GM18861 (cell line): ENCODE measurements at regions not wholly inside any gene's neighbourhood (a gene's known extent, or its start where the extent isn't known, plus 50 kb on each side); places are given as distances from the start of the nearest gene placed in this dataset.

Experiments used
- ATAC-seq: cut with Tn5 transposase; IDR thresholded peaks from one replicate; pipeline ENCODE4 v1.9.1; 2021; ENCODE audit not compliant: unreplicated experiment

- ATAC-seq, result no peak
These were observed 149.2 kb upstream of the NCKAP5 start for GRCh38 chr2:133717497-133717896.

GRCh38 chr2:133718688-133719201 lies 150.5 kb upstream of the NCKAP5 start:
- ATAC-seq, result no peak

DNA sequence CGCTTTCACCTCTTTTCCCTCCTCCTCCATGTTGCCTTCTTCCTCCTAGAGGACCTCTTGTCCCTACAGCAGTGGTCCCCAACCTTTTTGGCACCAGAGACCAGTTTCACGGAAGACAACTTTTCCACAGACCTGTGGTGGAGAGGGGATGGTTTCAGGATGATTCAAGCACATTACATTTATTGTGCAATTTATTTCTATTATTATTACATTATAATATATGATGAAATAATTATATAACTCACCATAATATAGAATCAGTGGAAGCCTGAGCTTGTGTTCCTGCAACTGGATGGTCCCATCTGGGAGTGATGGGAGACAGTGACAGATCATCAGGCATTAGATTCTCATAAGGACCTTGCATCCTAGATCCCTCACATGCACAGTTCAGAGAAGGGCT lies 152.2 kb upstream of the NCKAP5 start:
- ATAC-seq, result no peak

GRCh38 chr2:133721118-133721517 lies 152.9 kb upstream of the NCKAP5 start:
- no peak for ATAC-seq

- no peak for ATAC-seq
These were observed 154.9 kb upstream of the NCKAP5 start for GRCh38 chr2:133723133-133723532.

DNA sequence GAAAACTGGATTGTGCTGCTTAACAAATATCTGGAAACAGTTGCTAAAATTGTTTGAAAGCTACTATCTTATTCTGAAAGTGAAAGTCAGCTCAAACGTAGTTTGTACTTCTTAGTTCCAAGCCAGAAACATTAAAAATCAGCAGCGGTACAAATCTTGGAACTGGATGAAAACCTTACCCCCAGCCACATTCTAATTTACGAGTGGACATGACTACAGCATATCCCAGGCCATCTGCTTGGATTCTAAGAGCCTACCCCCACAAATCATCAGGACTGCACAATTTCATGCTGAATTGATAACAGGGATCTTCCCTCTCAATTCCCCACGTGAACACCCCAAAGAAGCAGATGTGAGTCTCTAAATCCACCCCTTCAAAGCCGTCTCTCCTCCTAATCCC lies 158.7 kb upstream of the NCKAP5 start:
- ATAC-seq, result no peak

DNA sequence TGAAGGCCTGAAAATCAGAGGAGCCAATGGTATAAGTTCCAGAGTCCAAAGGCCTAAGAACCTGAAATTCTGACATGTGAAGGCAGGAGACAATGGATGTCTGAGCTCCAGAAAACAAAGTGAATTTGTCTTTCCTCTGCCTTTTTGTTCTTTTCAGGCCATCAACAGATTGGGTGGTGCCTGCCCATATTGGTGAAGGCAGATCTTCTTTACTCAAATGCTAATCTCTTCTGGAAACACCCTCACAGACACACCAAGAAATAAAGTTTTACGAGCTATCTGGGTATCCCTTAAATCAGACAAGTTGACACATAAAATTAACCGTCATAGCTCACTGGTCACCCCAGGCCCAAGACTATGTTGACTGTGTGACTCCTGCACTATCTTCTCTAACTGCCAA lies 163.8 kb upstream of the NCKAP5 start:
- ATAC-seq, result no peak

DNA sequence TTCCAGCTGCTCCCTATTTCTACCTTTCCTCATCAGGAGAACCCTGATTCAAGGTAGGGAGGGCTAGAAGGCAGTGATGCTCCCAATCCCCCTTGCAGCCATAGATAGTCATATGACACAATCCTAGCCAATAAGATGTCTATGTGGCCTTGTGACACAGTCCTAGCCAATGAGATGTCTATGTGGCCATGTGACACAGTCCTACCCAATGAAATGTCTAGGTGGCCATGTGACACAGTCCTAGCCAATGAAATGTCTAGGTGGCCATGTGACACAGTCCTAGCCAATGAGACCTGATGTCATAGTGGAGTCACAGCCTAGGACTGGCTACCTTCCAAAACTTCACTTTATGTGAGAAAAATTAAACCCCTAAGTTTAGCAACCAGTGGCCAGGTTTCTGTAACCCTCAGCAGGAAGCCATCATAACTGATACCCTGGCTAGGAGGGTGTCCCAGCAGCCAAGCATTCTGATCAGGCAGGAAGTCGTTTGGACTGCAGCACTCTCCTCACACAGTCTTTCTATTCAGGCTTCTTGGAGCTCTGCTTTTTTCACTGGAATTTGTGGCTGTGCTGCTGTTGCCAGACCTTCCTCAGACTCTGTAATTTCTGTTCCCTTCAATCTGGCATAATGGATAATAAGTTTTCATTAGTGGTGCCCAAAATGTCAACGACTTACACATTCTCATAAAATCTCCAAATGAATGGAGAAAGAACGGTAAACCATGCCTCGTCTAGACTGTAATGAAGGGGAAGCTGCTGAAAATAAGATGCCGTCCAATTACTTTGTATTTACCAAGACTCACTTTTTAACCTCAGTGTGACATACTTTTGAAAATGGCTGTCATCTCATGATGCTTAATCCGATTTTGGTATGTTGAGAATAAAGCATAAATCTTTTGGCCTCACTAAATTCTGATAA lies 165.0 kb upstream of the NCKAP5 start:
- no peak for ATAC-seq

GRCh38 chr2:133733901-133734255 lies 165.6 kb upstream of the NCKAP5 start:
- ATAC-seq, result no peak

- no peak for ATAC-seq
These were observed 166.6 kb upstream of the NCKAP5 start for GRCh38 chr2:133734716-133735495.

DNA sequence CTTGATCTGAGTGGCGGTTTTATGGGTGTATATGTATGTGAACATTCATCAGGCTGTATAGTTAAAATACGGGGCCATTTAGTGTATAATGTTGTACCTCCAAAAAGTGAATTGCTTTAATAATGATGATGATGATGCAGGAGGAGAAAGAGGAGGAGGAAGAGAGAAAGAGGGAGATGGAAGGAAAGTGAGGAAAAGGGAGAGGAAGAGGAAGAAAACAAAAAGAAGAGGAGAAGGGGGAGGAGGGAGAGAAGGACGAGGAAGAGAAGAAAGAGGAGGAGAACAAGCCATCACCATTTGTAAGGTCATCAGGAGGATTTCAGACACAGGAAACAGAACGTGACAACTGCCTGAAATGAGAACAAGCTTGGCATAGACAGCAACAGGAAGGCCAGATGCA lies 168.4 kb upstream of the NCKAP5 start:
- ATAC-seq, result no peak

DNA sequence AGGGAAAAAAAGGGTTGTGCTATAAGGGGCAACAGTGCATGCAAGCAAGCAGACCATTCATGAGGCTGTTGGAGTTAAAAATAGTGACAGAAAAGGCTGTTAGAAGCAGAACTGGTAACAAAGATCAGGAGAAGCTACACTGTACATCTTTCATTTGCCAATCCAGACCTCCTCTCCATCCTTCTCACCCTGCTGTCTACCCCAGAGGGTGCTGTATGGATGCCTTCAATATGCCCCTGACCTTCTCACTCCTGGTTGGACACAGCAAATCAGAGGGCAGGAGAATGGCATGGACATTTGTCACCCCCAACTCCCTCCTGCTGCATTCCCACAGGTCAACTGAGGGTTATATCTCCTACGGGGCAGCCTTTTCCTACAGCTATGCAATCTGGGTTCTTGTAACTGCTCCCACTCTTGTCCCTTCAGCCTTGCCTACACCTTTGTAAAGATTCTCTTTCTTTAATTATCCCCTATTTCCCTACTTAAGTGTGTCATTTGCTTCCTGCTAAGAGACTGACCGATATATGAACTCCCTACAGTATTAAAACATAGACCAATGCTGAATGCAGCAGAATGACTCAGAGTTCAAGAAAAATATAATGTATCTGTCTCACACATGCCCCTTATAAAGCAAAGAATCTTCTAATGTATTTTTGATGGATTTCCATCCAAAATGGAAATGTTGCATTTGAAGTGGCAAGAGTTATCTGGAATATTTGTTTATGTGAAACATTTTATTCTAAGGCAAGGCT lies 169.2 kb upstream of the NCKAP5 start:
- no peak for ATAC-seq

DNA sequence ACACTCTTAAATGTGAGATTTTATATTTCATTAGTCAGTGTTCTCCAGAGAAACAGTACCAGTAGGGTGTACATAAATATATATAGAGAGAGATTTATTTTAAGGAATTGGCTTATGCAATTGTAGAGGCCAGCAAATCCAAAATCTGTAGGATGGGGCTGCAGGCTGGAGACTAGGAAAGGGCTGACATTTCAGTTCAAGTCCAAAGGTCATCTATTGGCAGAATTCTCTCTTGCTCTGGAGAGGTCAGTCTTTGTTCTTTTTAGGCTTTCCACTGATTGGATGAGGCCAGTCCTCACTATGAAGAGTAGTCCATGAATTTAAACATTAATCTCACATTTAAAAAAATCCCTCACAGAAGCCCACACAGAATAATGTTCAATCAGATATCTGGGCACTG lies 170.8 kb upstream of the NCKAP5 start:
- ATAC-seq, result no peak

- ATAC-seq, result no peak
These were observed 172.2 kb upstream of the NCKAP5 start for GRCh38 chr2:133740500-133740899.

DNA sequence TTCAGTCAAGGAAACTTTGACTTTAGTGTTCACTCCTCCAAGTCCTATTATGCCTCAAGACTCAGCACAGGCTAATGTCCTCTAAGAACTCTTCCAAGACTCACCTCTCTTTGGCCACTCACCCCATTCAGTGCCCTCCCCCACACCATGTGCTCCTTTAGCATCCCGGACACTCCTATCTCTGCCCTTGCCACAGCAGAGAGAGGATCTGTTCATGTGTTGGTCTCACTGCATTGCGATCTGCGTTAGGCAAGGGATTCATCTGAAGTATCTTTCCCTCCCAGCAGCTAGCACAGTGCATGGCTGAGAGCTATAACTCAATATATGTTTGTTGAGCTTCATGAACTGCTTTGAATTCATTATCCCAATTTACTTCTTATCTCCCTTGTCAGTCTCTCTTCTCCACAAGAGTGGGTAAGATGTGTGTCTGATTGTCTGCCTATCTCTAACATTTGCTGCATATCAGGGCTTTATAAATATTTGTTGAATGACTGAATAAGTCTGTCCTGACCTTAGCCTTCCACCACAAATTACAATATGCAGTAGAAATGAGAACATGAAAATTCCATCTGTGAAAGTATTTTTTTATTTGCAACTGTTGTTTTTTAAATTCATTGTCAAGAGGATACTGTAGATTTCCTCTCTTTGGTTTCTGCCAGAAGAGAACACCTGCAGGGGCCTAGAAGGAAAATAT lies 179.9 kb upstream of the NCKAP5 start:
- ATAC-seq, result no peak

GRCh38 chr2:133753665-133754064 lies 185.4 kb upstream of the NCKAP5 start:
- ATAC-seq, result no peak

- ATAC-seq, result no peak
These were observed 187.4 kb upstream of the NCKAP5 start for GRCh38 chr2:133755480-133756300.

DNA sequence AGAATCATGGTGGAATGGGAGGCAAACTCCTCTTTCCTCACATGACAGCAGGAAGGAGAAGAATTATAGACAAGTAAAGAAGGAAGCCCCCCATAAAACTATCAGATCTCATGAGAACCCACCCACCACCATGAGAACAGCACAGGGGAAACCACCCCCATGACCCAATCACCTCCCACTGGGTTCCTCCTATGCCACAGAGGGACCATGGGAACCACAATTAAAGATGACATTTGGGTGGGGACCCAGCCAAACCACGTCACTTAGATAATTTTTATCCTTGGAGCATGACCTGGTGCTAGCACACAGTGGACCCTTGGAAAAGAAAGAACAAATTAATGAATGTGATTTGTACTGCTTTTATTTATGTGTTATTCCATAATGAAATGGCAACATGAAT lies 188.6 kb upstream of the NCKAP5 start:
- ATAC-seq, result no peak

DNA sequence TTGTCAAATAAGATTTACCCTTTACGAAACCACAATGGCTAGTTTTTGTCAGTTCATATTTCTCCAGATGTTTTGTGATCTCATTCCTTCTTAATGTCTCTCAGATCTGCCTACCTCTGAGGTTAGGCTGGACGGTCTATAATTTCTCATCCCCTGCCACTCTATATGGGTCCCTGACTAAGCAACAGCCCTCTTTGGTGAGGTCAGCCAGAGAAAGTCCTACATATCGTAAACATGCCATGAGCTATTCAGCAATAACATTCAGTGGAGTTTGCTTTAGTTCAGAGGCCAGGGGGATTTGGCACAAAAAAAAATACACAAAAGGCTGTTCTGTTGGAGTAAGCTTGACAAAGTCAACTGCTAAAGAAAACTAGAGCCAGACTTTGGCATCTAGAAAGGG lies 192.1 kb upstream of the NCKAP5 start:
- ATAC-seq, result no peak

DNA sequence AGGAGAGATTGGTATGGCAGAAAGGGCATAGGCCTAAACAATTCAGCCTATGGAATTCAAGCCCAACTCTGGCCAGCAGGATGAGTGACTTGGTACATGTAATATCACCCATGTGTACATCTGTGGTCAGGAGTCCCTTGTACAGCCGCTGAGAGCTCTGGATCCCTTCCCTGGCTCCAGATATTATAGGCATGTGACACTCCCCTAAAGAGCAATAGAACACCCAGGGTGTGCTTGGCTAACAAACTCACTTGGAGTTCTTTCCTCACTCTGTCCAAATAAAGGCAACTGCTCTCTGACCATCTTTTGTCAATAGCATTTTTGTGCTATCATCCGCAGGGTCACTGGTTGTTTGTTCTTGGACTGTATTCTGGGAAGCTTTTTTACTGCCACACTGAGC lies 197.4 kb upstream of the NCKAP5 start:
- no peak for ATAC-seq
